CD4-positive, alpha-beta T cell treated with Interferon alpha-2 for 1 hour (primary cell): ENCODE measurements at regions not wholly inside any gene's neighbourhood (a gene's known extent, or its start where the extent isn't known, plus 50 kb on each side); places are given as distances from the start of the nearest gene placed in this dataset.

Experiments used
- DNase-seq, 2 donors: peaks; one replicate each; pipeline ENCODE4 v3.0.0-alpha.2; 2020 to 2022

DNA sequence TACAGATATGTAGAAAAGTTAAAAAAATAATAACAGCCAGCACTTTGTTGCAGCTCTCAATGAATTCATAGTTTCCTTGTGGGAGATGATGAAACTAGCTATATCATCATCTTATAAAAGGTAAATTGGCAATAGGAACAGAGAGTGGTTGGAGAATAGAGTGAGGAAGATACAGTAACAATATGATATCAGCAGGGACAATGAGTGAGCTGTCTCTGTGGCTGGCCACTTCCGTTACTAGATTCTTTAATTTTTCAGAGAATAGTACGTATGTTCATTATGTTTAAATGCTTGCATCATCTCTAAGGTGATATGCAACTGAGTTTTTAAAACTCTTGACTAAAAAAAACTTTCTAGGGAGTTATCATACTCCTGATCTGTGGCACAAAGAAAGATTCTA lies 1006.2 kb upstream of the FLRT2 start:
- DNase-seq, result no peak

GRCh38 chr14:84527706-84528105 lies 1002.2 kb upstream of the FLRT2 start:
- DNase-seq, result no peak

DNA sequence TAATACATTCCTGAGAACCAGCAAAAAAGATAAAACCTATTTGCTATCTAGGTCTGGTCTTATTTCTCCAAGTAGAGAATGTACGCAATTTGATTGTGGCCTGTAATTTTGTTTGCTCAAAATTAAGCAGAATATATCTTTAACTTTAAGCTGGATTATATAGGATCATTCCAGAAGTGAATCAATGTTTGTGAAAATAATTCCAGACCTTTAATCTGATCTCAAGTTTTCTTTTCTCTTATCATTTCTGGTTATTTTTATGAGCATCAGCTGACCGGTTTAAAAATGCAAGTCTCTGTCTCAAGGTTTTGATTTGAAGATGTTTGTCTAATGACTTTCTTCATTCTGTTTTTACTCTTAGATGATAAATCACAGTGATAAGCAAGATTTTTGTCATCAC lies 997.9 kb upstream of the FLRT2 start:
- no peak for DNase-seq

DNA sequence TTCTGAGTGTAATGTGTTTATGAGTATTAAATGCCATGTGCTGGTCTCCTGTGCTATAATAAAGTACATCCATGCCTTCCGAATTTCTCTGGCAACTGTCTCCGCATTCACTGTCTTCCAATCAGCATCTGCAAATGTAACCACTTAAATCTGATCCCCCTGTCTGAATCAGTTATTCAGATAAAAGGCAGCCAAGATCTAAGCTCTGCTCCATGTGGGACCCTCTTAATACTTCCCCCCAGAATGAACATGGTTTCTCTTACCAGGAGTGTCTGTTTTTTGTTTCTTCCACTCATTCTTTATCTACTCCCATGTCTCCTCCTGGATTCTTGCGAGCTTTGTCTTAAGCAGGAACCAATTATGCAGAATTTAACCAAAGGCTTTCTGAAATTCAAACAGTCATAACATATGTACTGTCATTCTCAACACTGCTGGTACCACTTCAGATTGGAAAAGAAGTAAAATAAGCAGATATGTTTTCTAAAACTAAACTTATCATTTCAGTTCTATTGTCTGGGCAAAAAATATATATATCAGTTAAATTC lies 996.7 kb upstream of the FLRT2 start:
- no peak for DNase-seq

GRCh38 chr14:84533791-84534190 lies 996.2 kb upstream of the FLRT2 start:
- no peak for DNase-seq

DNA sequence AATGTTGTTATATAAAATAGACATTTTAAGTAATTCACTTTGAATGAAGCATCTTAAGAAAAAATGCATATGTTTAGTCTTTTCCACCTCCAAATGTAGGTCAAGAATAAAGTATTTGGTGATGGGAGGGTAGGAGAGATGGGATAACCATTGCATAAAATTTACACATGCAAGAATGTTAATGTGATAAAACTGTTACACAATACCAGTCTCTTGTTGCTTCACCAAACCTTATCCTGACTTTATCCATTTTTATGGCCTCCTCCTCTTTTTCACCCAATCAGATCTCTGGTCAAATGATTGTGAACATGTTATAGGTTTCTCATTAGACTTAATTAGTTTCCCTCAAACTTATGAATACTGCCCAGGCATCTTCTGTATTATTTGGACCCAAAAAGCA lies 994.5 kb upstream of the FLRT2 start:
- no peak for DNase-seq

DNA sequence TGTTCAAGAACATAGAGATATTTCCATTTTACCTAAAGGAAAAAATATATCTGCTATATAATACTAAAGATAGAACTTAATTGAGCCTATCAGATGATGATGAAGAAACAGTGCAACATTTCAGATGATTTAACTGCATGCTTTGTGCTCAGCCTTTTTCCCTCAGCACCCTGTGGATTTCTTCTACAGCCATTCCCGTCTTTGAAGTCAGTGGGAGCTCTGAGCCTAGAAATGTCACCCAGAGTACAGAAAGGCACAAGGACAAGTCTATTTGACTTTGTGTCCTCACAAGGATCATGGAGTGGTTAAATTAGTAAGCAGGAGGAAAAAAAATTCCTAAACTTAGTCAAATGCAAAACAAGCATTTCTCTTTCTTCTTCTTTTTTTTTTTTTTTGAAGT lies 994.0 kb upstream of the FLRT2 start:
- no peak for DNase-seq

GRCh38 chr14:84541018-84541417 lies 988.9 kb upstream of the FLRT2 start:
- DNase-seq, result no peak

DNA sequence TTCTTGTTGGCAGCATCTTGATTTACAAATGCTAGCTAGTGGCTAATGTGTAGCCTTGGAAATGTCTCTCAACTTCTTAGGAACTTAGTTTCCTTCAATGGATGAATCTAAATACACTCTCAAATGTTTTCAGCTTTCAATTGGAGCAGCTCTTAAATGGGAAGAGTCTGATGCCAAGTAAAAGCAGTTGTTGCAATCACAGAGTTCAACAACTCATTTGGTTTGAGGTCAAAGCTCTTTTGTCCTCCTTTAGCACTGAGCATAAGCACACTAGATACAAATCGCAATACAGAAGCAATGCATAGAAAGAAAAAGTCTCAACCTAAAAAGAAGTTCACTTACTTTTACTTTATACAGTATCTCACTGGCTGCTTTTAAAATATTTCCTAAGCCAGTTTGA lies 986.1 kb upstream of the FLRT2 start:
- no peak for DNase-seq

DNA sequence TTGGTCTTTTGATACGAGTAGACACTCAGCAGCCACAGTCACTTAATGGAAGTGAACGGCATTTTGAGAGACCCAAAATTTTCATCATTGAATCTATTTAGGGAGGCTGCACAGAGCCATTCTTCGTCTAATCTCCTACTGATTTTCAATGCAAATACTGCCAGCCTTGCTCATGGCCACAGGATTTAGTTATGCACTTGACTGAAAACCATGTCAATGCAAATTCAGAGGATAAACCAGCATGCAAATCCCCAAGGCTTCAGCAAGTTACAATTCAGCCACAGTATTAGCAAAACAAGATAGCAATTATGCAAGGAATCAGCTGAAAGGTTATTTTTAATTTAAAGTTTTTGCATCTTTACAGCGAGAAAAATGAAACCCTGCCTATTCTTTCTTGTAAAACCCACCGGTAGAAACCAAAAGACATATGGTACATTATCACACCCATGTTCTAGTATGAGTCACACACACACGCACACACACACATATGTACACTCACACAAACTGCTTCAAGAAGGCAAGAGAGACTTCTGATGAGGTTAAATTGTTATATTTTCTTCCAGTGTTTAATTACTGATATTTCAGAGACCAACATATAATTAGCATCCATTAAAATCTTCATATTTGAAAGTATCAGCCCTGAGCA lies 985.3 kb upstream of the FLRT2 start:
- DNase-seq, result no peak

- DNase-seq, result no peak
Observed at GRCh38 chr14:84546236-84546635, 983.7 kb upstream of the FLRT2 start.

GRCh38 chr14:84554136-84554535 lies 975.8 kb upstream of the FLRT2 start:
- no peak for DNase-seq

DNA sequence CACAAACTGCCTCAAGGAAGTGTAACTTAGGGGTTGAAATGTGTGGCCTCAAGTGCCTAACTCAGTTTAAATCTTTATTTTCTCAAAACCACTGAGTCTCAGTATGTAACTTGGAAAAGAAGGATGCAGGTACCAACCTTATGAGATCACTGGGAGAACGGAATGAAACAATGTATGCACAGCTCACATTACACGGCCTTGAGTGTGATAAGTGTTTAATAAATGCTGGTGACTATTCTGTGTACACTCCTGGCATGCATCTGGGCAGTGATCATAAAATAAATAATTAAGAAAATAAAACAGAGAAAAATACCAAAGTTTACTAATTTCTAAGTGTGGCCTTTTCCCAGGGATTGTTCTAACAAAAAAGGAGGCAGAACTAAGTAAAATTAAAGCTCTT lies 974.5 kb upstream of the FLRT2 start:
- no peak for DNase-seq

- no peak for DNase-seq
Observed at GRCh38 chr14:84566109-84566508, 963.8 kb upstream of the FLRT2 start.

DNA sequence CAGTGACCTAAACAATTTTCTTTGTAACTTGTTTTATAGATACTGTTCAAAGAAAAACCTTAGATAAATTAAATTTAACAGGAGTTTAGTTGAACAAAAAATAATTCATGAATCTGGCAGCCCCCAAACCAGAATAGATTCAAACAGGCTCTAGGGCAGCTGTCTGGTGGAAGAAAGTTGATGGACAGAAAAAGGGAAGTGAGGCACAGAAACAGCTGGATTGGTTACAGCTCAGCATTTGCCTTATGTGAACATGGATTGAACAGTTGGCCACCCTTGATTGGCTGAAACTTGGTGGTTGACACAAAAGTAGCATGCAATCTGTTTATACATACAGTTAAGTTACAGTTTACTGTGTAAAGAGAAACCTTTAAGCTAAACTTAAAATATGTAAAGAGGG lies 954.3 kb upstream of the FLRT2 start:
- DNase-seq, result no peak

- no peak for DNase-seq
Observed at GRCh38 chr14:84579292-84579691, 950.7 kb upstream of the FLRT2 start.

- DNase-seq, result no peak
Observed at GRCh38 chr14:84581041-84581440, 948.9 kb upstream of the FLRT2 start.

GRCh38 chr14:84584511-84584910 lies 945.4 kb upstream of the FLRT2 start:
- DNase-seq, result no peak

DNA sequence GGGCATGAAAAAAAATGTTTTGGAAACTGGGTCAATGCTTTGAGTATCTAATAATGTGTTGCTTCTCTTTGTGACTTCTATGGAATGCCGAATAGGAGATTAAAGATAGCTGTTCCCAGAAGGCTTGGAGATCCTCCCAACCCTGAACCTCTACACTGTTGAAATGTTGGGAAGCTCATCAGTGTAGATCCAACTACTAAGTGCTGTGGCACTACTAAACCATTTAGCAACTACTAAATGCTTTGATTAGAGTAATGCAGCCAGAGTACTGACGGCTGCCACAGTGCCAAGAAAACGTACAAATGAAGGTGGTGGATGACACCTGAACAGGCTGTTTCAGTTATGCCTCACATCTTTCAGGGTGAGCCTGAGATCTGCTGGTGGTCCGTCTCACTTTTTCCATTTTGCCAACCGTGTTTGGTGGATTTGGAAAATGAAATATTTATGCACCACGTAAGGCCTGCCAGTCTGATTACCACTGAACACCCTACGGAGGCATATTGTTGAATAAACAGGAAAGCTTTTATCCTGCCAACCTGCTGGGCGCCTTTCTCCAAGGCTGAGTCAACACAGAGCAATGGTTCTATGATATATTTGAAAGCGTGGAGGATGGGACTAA lies 938.0 kb upstream of the FLRT2 start:
- DNase-seq, result no peak

DNA sequence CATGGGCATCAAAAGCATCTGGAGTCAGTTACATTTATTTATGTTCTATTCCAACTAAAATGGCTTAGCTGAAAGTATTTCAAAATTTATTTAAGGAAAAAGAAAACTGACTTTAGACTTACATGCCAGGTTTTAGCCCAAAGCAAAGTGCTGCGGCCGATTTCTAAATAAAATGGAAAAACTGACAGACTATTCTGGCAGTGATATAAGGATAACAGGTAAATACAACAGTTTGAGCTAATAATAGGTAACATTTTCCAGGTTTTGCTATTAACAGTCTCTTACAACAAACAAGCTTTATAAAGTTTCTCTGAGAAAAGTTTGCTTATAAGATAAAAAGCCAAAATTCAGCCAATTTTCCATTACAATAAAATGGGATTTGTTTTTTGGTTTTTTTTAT lies 937.2 kb upstream of the FLRT2 start:
- no peak for DNase-seq

GRCh38 chr14:84610086-84610485 lies 919.9 kb upstream of the FLRT2 start:
- no peak for DNase-seq

DNA sequence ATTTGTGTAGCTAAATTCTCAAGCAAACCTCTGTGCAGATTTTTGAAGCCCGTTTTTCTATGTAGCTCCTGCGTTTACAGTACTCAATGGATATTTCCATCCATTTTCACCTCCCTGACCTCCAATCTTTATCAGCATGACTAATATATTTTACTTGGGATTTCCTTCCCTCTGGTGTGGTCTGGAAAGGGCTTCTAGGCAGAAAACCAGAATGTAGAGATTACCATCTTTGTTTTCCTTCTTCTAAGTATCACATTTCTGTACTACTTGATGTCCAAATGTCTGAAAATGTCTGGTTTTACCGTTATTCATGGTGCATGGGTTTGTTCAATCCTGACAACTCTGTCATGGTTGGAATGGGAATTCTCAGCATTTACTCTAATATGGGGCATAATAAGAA lies 907.6 kb upstream of the FLRT2 start:
- DNase-seq, result no peak

DNA sequence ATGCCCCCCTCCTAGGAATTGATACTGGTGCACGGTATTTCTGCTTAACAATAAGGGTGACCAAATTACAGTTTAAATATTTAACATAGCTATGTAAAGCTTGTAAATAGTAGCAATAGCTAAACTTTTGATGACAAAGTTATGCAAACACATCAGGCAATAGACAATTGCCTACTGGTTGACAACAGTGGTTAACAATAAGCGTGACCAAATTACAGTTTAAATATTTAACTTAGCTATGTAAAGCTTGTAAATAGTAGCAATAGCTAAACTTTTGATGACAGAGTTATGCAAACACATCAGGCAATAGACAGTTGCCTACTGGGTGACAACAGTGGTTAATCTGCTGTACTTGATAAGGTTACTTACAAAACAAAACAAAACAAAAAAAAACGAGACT lies 886.5 kb upstream of the FLRT2 start:
- DNase-seq, result no peak

DNA sequence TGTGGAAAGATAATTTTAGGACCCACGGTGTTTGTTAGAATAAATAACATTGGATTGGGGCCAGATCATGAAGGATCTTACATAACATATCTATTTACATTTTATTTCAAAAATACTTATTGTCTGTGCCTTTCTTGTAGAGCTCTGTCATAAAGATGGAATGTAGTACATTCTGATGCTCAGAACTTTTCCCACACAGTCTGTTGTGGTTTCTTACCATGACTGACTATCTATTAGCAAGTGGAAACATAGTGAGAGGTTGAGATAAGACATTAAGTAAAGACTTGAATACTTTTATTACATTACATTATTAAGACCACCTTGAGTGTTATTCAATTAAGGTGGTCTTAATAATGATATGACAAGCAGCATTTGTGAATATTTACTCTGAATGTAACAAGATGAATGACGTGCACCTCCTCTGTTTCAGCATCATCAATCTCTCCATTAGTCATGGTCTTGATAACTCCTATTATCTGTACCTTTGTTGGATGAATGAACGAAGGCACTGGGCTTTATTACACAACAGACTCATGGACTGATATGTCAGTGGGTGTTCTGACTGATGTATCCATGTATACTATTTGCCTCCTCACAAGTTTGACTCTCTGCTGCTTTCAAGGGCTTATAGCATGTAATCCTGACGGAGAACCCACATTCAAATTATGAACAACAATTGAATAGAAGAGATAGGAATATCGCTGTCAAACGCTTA lies 883.0 kb upstream of the FLRT2 start:
- DNase-seq, result no peak
